SU-DHL-6 (cell line): ENCODE measurements at regions not wholly inside any gene's neighbourhood (a gene's known extent, or its start where the extent isn't known, plus 50 kb on each side); places are given as distances from the start of the nearest gene placed in this dataset.

ENCODE experiments used
- H2AFZ ChIP-seq: fragments of 200-600 bp; sonication (generic); 2 replicates; pipeline ENCODE4 v1.6.1; 2014; ENCODE audit warnings: low read depth, mild to moderate bottlenecking, moderate library complexity, mixed read lengths, antibody characterized with exemption, low read length; ENCODE audit not compliant: severe bottlenecking
- H3F3A ChIP-seq: fragments of 200-600 bp; shearing (Covaris generic); 2 replicates; pipeline ENCODE4 v1.6.0; 2016; ENCODE audit warnings: antibody characterized with exemption, mild to moderate bottlenecking; ENCODE audit not compliant: insufficient read depth
- H3K27ac ChIP-seq: fragments of 200-600 bp; sonication (generic); 2 replicates; pipeline ENCODE4 v1.5.1; 2016; ENCODE audit warnings: low read depth, mild to moderate bottlenecking, low read length, moderate library complexity, mixed read lengths
- H3K27me3 ChIP-seq: fragments of 200-600 bp; sonication (generic), shearing (Covaris generic); 2 replicates; pipeline ENCODE4 v1.6.0; 2014; ENCODE audit warnings: mild to moderate bottlenecking, low read length
- H3K36me3 ChIP-seq: fragments of 200-600 bp; sonication (generic); 2 replicates; pipeline ENCODE4 v1.6.1; 2014; ENCODE audit warnings: mild to moderate bottlenecking, low read length, mixed read lengths
- H3K4me2 ChIP-seq: fragments of 300-600, 200-600 bp; shearing (Covaris generic), sonication (generic); 2 replicates; pipeline ENCODE4 v1.6.0; 2014; ENCODE audit warnings: low read length, low read depth, mild to moderate bottlenecking; ENCODE audit not compliant: poor library complexity, severe bottlenecking
- H3K4me3 ChIP-seq: fragments of 200-600 bp; sonication (generic); 2 replicates; pipeline ENCODE4 v1.5.1; 2014; ENCODE audit warnings: antibody characterized with exemption, low read length, mild to moderate bottlenecking, mixed read lengths; ENCODE audit not compliant: insufficient read depth, poor library complexity, severe bottlenecking
- H3K79me2 ChIP-seq: fragments of 200-600 bp; sonication (generic); 2 replicates; pipeline ENCODE4 v1.6.1; 2014; ENCODE audit warnings: mild to moderate bottlenecking, low read length, moderate library complexity; ENCODE audit not compliant: insufficient read depth
- H3K9ac ChIP-seq: fragments of 200-600 bp; sonication (generic); 2 replicates; pipeline ENCODE4 v1.7.0; 2014; ENCODE audit warnings: mild to moderate bottlenecking, low read length
- H3K9me2 ChIP-seq: fragments of 200-600 bp; sonication (generic); replicated peaks from 2 replicates; pipeline ENCODE4 v1.6.1; 2014; ENCODE audit warnings: low read length; ENCODE audit not compliant: insufficient read depth
- H3K9me3 ChIP-seq: fragments of 200-600 bp; sonication (generic); 2 replicates; pipeline ENCODE4 v1.6.1; 2014; ENCODE audit warnings: low read length, mixed read lengths; ENCODE audit not compliant: insufficient read depth
- H4K20me1 ChIP-seq: fragments of 200-600 bp; sonication (generic); 2 replicates; pipeline ENCODE4 v1.6.1; 2014; ENCODE audit warnings: low read depth, mild to moderate bottlenecking, antibody characterized with exemption, low read length, moderate library complexity, mixed read lengths
- CTCF ChIP-seq: fragments of 200-600 bp; sonication (generic); IDR thresholded peaks from one replicate; pipeline ENCODE4 v1.5.1; 2017; ENCODE audit warnings: antibody characterized with exemption, mild to moderate bottlenecking, low read length, moderate library complexity; ENCODE audit not compliant: insufficient read depth, poor library complexity, severe bottlenecking
- EZH2phosphoT487 ChIP-seq: fragments of 200-600 bp; sonication (generic), shearing (Covaris generic); conservative IDR thresholded peaks from 2 replicates; pipeline ENCODE4 v1.6.1; 2018; ENCODE audit warnings: mild to moderate bottlenecking, antibody characterized with exemption, low read length, moderate library complexity, mixed read lengths

- H3K79me2 ChIP-seq: no peaks in the 10 kb centered on the region
- H3K27ac ChIP-seq: no peak overlapping the region
- H3K9ac ChIP-seq: no peak overlapping the region
- H3K4me2 ChIP-seq: no peak overlapping the region
- no peak overlapping the region for H2AFZ ChIP-seq
- H3K4me3 ChIP-seq: no peak overlapping the region
- no peaks in the 10 kb centered on the region for H3K9me2 ChIP-seq
- no peaks in the 10 kb centered on the region for H3K36me3 ChIP-seq
- no peaks in the 10 kb centered on the region for H3K9me3 ChIP-seq
- TF ChIP-seq CTCF: no peak
- no peak for TF ChIP-seq EZH2phosphoT487
- H3F3A ChIP-seq: no peaks in the 10 kb centered on the region
- no peaks in the 10 kb centered on the region for H3K27me3 ChIP-seq
- no peaks in the 10 kb centered on the region for H4K20me1 ChIP-seq
Measured at GRCh38 chr2:161044095-161044865, 115.9 kb upstream of the TANK start.

- H3F3A ChIP-seq: no peaks in the 10 kb centered on the region
- H3K36me3 ChIP-seq: no peaks in the 10 kb centered on the region
- H3K9ac ChIP-seq: no peak overlapping the region
- no peaks in the 10 kb centered on the region for H3K27me3 ChIP-seq
- H3K4me3 ChIP-seq: no peak overlapping the region
- no peak for TF ChIP-seq EZH2phosphoT487
- TF ChIP-seq CTCF: no peak
- H3K9me3 ChIP-seq: no peaks in the 10 kb centered on the region
- H3K4me2 ChIP-seq: no peak overlapping the region
- no peak overlapping the region for H3K27ac ChIP-seq
- no peaks in the 10 kb centered on the region for H3K9me2 ChIP-seq
- H4K20me1 ChIP-seq: no peaks in the 10 kb centered on the region
- H3K79me2 ChIP-seq: no peaks in the 10 kb centered on the region
- no peak overlapping the region for H2AFZ ChIP-seq
Measured at GRCh38 chr2:161044921-161045320, 115.3 kb upstream of the TANK start.

GRCh38 chr2:161045726-161046125 lies 114.5 kb upstream of the TANK start:
- no peak overlapping the region for H3K4me2 ChIP-seq
- H3K36me3 ChIP-seq: no peaks in the 10 kb centered on the region
- no peaks in the 10 kb centered on the region for H3K79me2 ChIP-seq
- TF ChIP-seq EZH2phosphoT487 (no peak), CTCF (no peak)
- H3K27me3 ChIP-seq: no peaks in the 10 kb centered on the region
- H3K27ac ChIP-seq: no peak overlapping the region
- no peaks in the 10 kb centered on the region for H3F3A ChIP-seq
- no peaks in the 10 kb centered on the region for H3K9me2 ChIP-seq
- H4K20me1 ChIP-seq: no peaks in the 10 kb centered on the region
- no peaks in the 10 kb centered on the region for H3K9me3 ChIP-seq
- H2AFZ ChIP-seq: no peak overlapping the region
- no peak overlapping the region for H3K4me3 ChIP-seq
- no peak overlapping the region for H3K9ac ChIP-seq
